ENCODE measurements at regions not wholly inside any gene's neighbourhood (a gene's known extent, or its start where the extent isn't known, plus 50 kb on each side); places are given as distances from the start of the nearest gene placed in this dataset.

GRCh38 chr18:10207682-10208345 lies 246.6 kb upstream of the APCDD1 start:
- no peaks in the 10 kb centered on the region for H3K9me3 ChIP-seq (ENCODE audit: low read length)
- H3K27ac ChIP-seq (ENCODE audit: low read length), result no peak overlapping the region
- H3K9me2 ChIP-seq (ENCODE audit: insufficient read depth, low read length), result no peaks in the 10 kb centered on the region
- no peaks in the 10 kb centered on the region for H3K27me3 ChIP-seq (ENCODE audit: insufficient read depth, low read depth, low read length)
- H2AFZ ChIP-seq (ENCODE audit: low read depth, low read length), result no peak overlapping the region
- H3K79me2 ChIP-seq (replicated peaks; ENCODE audit: insufficient read depth, low read length), result no peaks in the 10 kb centered on the region
- H3K4me2 ChIP-seq (ENCODE audit: low read length), result no peak overlapping the region
- H3K9ac ChIP-seq (ENCODE audit: low read length), result no peak overlapping the region
- H4K20me1 ChIP-seq (ENCODE audit: insufficient read depth), result no peaks in the 10 kb centered on the region
- no peaks in the 10 kb centered on the region for H3F3A ChIP-seq (ENCODE audit: insufficient read depth, low read length, poor library complexity, severe bottlenecking)
- no peaks in the 10 kb centered on the region for H3K36me3 ChIP-seq (ENCODE audit: insufficient read depth, low read length)
- no peak for TF ChIP-seq MXI1 (conservative IDR thresholded peaks at IDR 0.05; ENCODE audit: poor library complexity, severe bottlenecking)
- no peak overlapping the region for H3K4me3 ChIP-seq (ENCODE audit: low read length)

DNA sequence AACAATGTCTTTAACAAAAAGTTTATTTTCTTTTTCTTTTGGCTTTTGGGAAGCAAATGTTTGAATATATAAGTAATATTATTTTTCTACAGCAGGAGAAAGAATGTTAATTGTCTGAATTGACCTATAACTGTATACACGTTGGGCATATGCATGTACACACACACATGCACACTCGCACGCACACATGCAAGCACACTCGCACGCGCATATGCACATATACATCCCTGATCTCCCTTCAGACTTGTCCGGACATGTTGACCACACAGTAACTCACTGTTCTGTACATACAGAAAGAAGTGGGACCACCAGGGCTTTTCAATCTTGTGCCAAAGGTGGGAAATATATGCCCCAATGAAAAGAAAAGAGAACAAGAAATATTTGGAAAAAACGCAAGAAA lies 245.1 kb upstream of the APCDD1 start:
- Histone ChIP-seq H3K9me3 (ENCODE audit: low read length) (no peaks in the 10 kb centered on the region), H3F3A (ENCODE audit: insufficient read depth, low read length, poor library complexity, severe bottlenecking) (no peaks in the 10 kb centered on the region), H3K36me3 (ENCODE audit: insufficient read depth, low read length) (no peaks in the 10 kb centered on the region), H2AFZ (ENCODE audit: low read depth, low read length) (no peak overlapping the region), H3K9ac (ENCODE audit: low read length) (no peak overlapping the region), H3K4me2 (ENCODE audit: low read length) (no peak overlapping the region), H3K9me2 (ENCODE audit: insufficient read depth, low read length) (no peaks in the 10 kb centered on the region), H3K27ac (ENCODE audit: low read length) (no peak overlapping the region), H4K20me1 (ENCODE audit: insufficient read depth) (no peaks in the 10 kb centered on the region), H3K4me3 (ENCODE audit: low read length) (no peak overlapping the region), H3K27me3 (ENCODE audit: insufficient read depth, low read depth, low read length) (no peaks in the 10 kb centered on the region), H3K79me2 (replicated peaks; ENCODE audit: insufficient read depth, low read length) (no peaks in the 10 kb centered on the region)
- TF ChIP-seq EP300 (conservative IDR thresholded peaks at IDR 0.05; ENCODE audit: poor library complexity, severe bottlenecking), result no peak
- TF ChIP-seq TAF1 (IDR thresholded peaks at IDR 0.05; ENCODE audit: low read depth), result no peak

- H3K9me3 ChIP-seq (ENCODE audit: low read length), result no peaks in the 10 kb centered on the region
- no peak overlapping the region for H3K4me2 ChIP-seq (ENCODE audit: low read length)
- TF ChIP-seq EZH2 (IDR thresholded peaks at IDR 0.05; ENCODE audit: borderline replicate concordance, insufficient read depth, low read length, poor library complexity, severe bottlenecking), result no peak
- TF ChIP-seq TAF1 (IDR thresholded peaks at IDR 0.05; ENCODE audit: low read depth), result no peak
- no peak for TF ChIP-seq POLR2AphosphoS5 (IDR thresholded peaks at IDR 0.05)
- no peak for TF ChIP-seq RAD21 (conservative IDR thresholded peaks at IDR 0.05)
- TF ChIP-seq, protein P1, sequence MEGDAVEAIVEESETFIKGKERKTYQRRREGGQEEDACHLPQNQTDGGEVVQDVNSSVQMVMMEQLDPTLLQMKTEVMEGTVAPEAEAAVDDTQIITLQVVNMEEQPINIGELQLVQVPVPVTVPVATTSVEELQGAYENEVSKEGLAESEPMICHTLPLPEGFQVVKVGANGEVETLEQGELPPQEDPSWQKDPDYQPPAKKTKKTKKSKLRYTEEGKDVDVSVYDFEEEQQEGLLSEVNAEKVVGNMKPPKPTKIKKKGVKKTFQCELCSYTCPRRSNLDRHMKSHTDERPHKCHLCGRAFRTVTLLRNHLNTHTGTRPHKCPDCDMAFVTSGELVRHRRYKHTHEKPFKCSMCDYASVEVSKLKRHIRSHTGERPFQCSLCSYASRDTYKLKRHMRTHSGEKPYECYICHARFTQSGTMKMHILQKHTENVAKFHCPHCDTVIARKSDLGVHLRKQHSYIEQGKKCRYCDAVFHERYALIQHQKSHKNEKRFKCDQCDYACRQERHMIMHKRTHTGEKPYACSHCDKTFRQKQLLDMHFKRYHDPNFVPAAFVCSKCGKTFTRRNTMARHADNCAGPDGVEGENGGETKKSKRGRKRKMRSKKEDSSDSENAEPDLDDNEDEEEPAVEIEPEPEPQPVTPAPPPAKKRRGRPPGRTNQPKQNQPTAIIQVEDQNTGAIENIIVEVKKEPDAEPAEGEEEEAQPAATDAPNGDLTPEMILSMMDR (IDR thresholded peaks at IDR 0.05; ENCODE audit: poor library complexity, severe bottlenecking), result no peak
- no peak for TF ChIP-seq MXI1 (conservative IDR thresholded peaks at IDR 0.05; ENCODE audit: poor library complexity, severe bottlenecking)
- no peak for TF ChIP-seq SMC3 (conservative IDR thresholded peaks at IDR 0.05; ENCODE audit: poor library complexity)
- no peak for TF ChIP-seq EP300 (conservative IDR thresholded peaks at IDR 0.05; ENCODE audit: poor library complexity, severe bottlenecking)
- no peak for TF ChIP-seq REST (IDR thresholded peaks at IDR 0.05; ENCODE audit: borderline replicate concordance)
- H3K4me3 ChIP-seq (ENCODE audit: low read length), result no peak overlapping the region
- H3K27me3 ChIP-seq (ENCODE audit: insufficient read depth, low read depth, low read length), result no peaks in the 10 kb centered on the region
- H3K27ac ChIP-seq (ENCODE audit: low read length), result no peak overlapping the region
- H3K36me3 ChIP-seq (ENCODE audit: insufficient read depth, low read length), result no peaks in the 10 kb centered on the region
- no peak overlapping the region for H3K9ac ChIP-seq (ENCODE audit: low read length)
- no peaks in the 10 kb centered on the region for H3F3A ChIP-seq (ENCODE audit: insufficient read depth, low read length, poor library complexity, severe bottlenecking)
- no peaks in the 10 kb centered on the region for H4K20me1 ChIP-seq (ENCODE audit: insufficient read depth)
- no peaks in the 10 kb centered on the region for H3K9me2 ChIP-seq (ENCODE audit: insufficient read depth, low read length)
- H2AFZ ChIP-seq (ENCODE audit: low read depth, low read length), result no peak overlapping the region
- H3K79me2 ChIP-seq (replicated peaks; ENCODE audit: insufficient read depth, low read length), result no peaks in the 10 kb centered on the region
Measured at GRCh38 chr18:10210057-10210633, 244.3 kb upstream of the APCDD1 start.
